GM18873 (cell line): ENCODE measurements at regions not wholly inside any gene's neighbourhood (a gene's known extent, or its start where the extent isn't known, plus 50 kb on each side); places are given as distances from the start of the nearest gene placed in this dataset.
A peak's percentile ranks its signal among the peaks of the same experiment; 100 is the strongest.
"Not testable (repeated sequence)": the region's sequence is repeated elsewhere in the genome, so short reads cannot be mapped to it uniquely, and the experiment has no call there.

ENCODE experiments used
- ATAC-seq: cut with Tn5 transposase; IDR thresholded peaks from one replicate; pipeline ENCODE4 v1.9.1; 2021; ENCODE audit warnings: mild to moderate bottlenecking, moderate library complexity, moderate number of reproducible peaks; ENCODE audit not compliant: unreplicated experiment, low FRiP score

DNA sequence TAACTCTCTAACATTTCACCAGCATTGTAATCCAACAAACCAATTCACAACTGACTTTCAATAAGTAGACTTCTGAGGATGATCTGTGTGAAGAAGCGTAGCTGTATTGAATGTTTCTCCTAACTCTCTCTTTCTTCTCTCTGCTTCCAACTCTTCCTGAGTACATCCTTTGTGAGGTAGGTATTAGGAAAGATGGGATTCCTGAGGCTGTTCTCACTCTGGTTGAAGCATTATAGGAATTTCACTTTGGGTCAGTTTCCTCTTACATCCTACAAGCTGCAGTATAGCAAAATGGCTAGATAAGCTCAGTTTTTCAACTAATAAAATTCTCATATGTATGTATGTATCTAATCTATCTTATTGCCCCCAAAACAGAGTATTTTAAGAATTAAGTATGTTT is 702.8 kb downstream of the CETN3 start:
- no peak for ATAC-seq

DNA sequence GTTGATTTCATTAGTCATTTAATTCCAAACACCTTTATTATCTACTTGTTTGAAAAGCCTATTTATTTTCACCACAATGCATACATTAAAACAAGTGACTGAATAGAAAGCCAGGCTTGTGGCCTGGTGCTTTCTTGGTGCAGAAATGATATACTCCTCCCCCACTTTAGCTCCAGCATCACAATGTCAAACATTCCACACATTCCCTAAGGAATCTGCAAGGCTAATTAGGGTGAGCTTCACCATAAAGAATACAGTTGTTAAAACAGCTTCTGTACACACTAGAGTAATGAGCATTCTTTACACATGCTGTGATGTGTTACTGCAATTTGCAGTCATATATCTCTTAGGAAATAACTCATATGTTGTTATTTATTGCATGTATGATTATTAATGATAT is 705.7 kb downstream of the CETN3 start:
- ATAC-seq, result no peak

DNA sequence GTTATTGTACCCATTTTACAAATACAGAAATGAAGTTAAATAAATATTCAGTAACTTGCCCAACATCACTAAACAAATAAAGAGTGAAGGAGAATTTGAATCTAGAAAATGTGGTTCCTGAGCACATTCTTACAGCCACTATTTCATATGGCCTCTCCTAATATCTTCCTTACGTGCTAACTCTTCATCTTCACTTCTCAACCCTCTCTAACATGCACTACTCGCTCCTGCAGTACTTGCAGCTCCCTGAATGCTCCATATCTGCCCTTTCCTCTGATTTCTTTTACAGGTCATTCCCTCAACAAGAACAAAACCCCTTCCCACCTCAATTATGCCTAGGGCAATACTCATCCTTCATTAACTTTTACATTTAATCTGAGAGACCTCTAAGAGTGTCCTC is 711.5 kb downstream of the CETN3 start:
- no peak for ATAC-seq

DNA sequence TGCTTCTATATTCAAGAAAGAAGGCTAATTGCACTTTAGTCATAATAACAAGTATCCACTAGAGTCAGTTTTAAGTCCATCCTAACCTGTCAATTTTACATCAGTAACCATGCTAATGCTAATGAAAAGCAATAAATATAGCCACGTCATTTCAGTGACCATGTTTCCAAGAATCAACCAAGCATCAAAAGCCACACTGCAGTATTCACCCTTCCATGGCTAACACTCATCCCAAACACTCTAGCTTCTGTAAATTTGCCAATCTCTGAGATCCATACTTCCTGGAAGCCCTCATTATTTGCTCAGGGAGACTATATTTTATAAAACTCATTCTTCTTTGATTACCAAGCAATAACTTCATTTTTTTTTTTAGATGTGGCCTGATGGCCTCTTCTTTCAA is 712.0 kb downstream of the CETN3 start:
- no peak for ATAC-seq

DNA sequence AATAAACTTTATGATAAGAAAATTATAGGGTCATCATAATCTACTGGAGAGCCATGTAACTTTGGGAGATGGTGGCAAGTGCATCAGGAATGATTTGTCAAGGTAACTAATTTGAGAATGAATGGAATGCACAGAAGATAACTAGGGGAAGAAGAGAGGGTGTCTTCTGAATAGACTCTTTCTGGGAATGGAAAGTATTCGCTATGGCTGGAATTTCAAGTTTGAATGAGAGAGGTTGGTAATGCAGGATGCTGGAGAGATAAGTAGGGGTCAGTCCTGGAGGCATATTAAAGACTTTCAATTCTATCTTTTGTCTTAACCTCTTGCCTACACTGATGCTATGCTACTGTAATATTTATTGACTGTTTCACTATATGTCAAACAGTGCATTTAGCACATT is 714.2 kb downstream of the CETN3 start:
- ATAC-seq, result no peak

DNA sequence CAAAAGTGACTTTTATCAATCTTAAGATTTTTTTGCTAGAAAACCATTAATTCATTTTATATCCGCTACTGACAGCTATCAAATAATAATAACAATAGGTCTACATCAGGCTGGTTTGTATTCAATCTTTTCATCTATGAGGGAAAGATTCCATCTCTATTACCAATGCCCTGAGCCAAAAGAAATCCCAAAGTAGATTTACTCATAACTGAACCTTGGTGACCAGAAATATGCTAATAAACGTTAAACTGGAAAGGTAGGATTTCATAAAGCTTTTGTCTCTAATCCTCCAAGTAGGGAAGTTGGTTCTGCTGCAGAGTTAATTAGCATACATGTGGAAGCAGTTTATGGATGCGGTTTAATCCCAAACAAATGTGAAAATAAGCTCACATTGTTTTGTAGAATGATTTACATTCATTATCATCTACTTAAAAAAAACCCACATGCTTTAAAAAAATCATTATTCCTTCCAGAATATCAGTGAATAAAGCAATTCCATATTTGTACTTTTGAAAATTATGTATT is 715.5 kb downstream of the CETN3 start:
- no peak for ATAC-seq

DNA sequence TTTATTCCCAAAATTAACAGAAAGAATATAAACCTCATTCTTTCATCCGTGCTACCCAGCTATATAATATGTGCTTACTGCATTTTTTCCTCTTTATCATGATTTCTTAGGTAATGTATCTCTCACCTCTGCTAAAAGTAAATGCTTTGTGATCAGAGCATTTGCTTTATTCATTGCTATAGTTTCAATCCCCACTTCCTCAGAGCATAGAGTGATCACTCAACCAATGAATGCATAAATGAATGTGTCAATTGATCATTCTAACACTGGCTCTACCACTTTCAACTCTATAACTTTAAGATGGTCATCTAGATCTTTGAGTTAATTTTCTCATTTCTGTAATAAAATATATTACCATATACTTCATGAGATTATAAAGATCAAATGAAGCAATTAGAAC is 719.2 kb downstream of the CETN3 start:
- no peak for ATAC-seq

DNA sequence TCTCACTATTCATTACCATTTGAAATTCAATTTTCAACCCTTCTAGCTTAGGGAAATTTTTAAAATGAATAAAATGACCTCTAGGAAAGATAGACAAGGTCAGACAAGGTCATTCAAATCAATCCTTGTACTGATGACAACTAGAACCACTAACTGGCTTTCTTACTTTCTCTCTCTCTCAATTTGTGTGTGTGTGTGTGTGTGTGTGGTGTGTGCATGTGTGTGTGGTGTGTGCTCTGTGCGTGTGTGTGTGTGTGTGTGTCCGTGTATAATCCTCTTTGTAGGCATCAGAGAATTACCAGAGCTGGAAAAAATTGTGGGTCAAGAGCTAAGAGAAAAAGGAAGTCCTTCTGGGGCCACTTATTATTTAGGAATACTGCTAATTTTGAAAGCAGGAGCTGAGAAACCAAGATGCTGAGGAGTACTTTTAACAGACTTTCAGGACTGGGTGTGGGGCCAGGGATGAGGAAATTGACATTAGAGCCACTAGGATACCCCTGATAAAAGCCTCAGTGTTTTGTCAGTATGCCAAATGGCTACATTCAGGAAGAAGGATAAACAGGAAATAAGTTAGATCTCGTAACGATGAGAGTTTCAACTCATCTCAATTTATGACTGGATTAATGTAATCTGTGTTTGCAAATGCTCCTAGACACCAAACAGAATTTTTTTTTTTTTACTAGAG is 723.3 kb downstream of the CETN3 start:
- no peak for ATAC-seq

DNA sequence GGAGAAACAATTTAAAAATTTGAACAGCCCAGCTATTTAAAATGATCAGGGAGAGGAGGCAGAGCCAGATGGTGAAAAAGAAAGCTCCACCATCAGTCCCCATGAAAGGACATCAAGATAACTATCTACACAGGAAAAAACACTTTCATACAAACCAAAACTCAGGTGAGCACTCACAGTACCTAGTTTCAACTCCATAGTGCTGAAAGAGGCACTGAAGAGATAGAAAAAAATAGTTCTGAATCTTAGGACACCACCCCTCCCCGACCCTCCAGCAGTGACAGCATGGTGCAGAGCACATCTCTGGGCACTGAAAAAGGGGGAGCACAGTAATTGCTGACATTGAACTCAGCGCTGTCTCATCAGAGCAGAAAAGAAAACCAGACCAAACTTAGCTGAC is 732.9 kb downstream of the CETN3 start:
- no peak for ATAC-seq

DNA sequence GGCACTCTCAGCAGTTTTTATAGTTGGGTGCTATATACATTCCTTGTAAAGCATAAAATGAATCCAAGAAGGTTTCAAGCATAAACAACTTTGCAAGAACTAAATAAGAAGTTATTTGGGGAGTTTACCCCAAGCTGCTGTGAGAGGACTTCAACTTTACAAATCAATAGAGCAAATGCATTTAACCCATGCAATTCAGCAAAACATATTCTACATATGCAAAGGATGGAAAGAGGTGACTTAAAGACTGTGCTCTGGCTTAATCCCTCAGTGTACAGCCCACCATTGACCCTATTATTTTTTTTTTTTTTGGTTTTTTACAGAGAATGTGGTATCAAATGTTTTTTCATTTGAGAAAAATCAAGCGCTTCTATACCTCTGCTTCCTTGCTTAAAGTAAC is 736.5 kb downstream of the CETN3 start:
- no peak for ATAC-seq

DNA sequence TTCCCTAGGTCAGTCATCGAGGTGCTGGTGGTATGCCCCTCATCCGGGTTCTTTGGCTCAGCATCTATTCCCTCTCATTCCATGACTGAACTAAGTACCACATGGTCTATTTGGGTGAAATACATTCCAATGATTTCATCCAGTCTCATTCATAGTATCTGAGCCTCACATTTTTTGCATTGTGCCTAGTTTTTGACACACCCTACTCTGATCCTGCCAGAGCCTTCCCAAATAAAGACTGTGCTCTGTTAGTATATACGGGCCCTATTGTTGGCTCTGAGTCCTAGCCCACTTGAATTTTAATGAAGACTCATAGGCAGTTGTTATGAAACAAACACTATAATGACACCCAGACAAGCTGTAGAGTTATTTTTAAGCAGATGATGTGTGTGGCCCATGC is 740.7 kb downstream of the CETN3 start:
- ATAC-seq, result no peak

DNA sequence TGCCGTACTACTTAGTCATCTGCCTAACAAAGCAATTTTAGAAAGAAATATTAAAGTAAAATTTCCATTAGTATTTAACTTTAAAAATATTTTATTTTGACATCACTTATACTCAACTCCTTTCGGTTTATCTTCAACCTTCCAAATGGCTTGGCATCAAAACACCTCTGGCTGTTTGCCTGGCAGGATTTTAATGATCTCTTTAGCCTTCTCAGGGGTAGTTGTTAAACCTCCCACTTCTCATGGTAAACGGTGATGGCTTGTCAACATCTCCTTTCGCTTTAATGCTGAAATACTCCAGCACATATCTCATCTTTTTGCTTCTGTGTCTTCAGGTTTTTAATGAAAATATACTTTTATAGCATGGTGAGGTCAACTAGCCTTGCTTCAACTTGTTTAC is 747.1 kb downstream of the CETN3 start:
- ATAC-seq, result no peak

DNA sequence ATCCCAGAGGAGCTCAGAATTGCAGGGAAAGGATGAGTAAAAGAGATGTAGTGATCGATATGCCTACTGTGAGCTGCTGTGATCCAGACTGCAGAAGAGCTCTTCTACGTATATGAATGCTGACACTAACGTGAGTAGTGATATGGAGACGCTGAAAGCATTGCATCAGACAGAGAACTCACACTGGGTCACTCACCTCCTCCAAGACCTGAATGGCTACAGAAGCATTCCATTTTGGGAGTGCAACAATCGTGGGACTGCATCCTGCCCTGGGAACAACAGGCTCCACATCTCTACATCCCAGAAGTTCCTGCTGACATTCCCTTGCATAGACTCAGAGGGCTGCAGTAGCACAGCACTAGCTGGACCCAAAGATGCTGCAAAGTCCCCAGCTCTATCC is 755.9 kb upstream of the MEF2C start:
- no peak for ATAC-seq

DNA sequence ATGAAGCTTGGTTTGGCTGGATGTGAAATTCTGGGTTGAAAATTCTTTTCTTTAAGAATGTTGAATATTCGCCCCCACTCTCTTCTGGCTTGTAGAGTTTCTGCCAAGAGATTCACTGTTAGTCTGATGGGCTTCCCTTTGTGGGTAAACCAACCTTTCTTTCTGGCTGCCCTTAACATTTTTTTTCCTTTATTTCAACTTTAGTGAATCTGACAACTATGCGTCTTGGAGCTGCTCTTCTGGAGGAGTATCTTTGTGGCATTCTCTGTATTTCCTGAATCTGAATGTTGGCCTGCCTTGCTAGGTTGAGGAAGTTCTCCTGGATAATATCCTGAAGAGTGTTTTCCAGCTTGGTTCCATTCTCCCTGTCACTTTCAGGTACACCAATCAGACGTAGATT is 751.2 kb upstream of the MEF2C start:
- not testable (repeated sequence) for ATAC-seq

DNA sequence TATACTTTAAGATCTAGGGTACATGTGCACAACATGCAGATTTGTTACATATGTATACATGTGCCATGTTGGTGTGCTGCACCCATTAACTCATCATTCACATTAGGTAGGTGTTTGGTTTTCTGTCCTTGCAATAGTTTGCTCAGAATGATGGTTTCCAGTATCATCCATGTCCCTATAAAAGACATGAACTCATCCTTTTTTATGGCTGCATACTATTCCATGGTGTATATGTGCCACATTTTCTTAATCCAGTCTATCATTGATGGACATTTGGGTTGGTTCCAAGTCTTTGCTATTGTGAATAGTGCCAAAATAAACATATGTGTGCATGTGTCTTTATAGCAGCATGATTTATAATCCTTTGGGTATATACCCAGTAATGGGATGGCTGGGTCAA is 747.1 kb upstream of the MEF2C start:
- ATAC-seq, result not testable (repeated sequence)

DNA sequence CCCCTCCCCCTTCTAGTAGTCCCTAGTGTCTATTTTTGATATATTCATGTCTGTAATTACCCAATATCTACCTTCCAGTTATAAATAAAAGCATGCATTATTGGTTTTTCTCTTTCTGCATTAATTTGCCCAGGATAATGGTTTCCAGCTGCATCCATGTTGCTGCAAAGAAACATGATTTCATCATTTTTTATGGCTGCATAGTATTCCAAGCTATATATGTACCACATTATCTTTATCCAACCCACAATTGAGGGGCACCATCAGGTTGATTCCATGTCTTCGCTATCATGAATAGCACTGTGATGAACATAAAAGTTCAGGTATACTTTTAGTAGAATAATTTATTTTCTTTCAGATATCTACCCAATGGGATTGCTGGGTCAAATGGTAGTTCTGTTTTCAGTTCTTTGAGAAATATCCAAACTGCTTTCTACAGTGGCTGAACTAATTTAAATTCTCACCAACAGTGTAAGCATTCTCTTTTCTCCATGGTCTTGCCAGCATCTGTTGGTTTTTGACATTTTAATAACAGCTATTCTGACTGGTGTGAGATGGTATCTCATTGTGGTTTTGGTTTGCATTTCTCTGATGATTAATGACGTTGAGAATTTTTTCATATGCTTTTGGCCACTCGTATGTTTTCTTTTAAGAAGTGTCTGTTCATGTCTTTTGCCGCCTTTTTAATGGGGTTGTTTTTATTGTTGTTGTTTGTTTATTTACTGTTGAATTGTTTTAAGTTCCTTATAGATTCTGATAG is 746.1 kb upstream of the MEF2C start:
- no peak for ATAC-seq

DNA sequence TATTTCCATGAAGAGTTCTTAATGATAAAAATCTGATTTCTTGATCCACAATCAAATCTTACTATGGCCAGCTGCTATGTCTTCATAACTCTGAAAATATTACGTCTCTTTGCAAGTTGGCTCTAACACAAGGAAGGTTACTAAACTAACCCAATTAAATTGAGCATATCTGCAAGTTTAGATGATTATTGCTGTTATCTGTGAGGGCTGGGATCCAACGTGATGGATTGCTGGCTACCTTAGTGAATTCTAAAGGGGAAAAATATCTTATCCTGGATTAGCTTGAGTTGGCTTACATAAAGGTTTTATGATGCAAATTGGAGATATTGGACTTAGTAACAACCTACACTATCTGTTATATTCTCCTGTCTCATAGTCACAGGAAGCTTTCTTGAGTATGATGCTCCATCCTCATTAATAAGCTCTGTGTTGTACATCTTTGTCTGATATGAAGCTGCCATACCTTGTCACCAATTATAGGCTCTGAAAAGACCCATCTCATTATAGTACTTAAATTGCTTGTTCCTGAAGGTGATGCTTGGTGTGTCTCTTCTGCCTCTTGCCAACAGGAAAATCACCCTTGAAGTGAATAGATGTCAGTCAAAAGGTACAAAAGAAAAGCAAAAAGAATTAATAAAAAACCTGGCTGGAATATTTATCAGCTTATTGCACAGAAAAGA is 733.0 kb upstream of the MEF2C start:
- no peak for ATAC-seq

DNA sequence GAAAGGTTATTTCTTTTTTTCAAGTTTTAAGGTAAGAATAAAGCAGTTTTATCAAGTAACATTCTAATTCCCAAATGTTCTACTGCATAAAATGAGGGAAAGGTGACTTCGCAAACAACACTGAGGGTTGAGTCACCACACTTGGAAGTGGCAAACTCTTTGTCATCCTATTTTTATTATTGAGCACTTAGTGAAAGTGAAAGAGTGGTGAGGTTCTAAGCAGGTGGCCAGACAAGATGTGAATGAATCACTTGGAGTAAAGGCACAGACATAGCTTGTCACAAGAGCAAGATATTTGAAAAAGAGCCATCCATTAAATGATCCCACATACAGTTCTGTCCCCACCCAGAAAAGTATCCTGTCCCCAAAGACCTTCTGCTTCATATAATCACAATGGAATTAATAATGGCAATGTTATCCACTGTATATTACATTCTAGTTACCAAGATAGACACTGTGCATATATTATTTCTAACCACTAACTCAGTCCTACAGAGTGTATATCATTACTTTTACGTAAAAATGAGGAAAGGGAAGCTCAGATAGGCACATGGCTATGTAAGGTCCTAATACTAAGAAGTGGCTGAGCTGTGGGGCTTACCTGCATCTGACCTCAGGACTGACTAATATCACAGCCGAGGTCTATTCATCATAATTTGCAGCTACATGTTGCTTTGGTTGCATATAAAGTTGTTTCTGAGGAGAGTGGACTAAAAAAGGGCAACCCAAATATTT is 730.4 kb upstream of the MEF2C start:
- ATAC-seq, result peak; percentile 96

DNA sequence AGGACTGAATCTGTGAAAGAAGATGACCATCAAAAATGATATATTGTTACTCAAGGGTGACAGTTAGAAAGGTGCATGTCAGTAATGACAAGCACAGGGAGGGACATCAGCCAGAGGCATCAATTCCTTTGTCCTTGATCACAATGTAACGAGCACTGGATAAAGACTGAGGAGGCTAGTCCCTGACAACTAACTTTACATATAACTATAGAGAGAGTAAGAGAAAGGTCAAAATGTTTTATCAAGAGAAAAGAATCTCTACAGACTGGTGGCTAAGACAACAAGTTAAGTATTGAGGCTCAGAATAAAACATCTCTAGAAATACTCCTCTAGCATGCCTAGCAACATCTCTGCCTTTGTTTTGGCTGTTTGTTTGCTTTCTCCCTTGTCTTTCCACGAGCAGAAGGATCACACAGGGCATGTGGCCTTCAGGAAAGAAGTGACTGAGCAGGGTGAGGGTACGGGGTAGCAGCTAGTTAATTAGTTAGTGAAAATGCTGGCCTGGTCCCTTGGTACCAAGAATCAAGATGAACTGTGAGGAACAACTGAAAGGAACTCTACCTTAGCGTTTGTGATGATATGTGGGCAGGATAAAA is 724.1 kb upstream of the MEF2C start:
- ATAC-seq, result no peak

DNA sequence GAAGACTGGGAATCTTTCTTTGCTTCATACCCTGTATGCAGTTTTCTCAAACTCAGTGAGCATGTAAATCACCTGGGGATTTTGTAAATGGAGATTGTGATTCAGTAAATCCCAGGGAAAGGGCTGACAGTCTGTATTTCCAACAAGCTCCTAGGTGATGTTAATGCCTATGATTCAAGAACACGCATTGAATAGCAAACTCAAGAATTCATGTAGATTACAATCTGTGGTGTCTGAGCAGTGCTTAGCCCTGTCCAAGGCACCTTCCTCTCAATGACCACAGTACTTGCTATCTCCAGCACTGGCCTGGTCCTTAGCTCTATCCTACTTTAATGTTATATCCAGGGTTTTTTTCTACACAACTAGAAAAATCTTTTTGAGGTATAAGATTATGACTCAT is 721.4 kb upstream of the MEF2C start:
- ATAC-seq, result no peak
